Activated CD8-positive, alpha-beta memory T cell treated with anti-CD3 and anti-CD28 coated beads, Interleukin-2, amount 10 ng/mL, durations not matched to agents 7 days and 5 days (primary cell): ENCODE measurements at regions not wholly inside any gene's neighbourhood (a gene's known extent, or its start where the extent isn't known, plus 50 kb on each side); places are given as distances from the start of the nearest gene placed in this dataset.
A peak's percentile ranks its signal among the peaks of the same experiment; 100 is the strongest.

Source experiments
- ATAC-seq: fragments of 150-1000 bp; cut with Tn5 transposase; one replicate; pipeline ENCODE4 v1.10.0; 2021; ENCODE audit warnings: moderate library complexity
- CTCF ChIA-PET: fragments of 350-600 bp; sonication (Branson Sonifier 250); formaldehyde crosslinking; loops from one replicate; lab custom pipeline; 2021; ENCODE audit warnings: antibody characterized with exemption; lab: Charles Lee
- DNase-seq: peaks from one replicate; pipeline ENCODE4 v3.0.0-alpha.2; 2020
- H3K27ac Mint-ChIP-seq: one replicate; pipeline ENCODE4 v1.8.0; 2021; ENCODE audit warnings: mild to moderate bottlenecking, mixed read lengths
- H3K27me3 Mint-ChIP-seq: one replicate; pipeline ENCODE4 v1.8.0; 2021; ENCODE audit warnings: mixed read lengths
- H3K36me3 Mint-ChIP-seq: one replicate; pipeline ENCODE4 v1.8.0; 2021; ENCODE audit warnings: mild to moderate bottlenecking, mixed read lengths
- H3K4me1 Mint-ChIP-seq: one replicate; pipeline ENCODE4 v1.8.0; 2021; ENCODE audit warnings: mixed read lengths
- H3K4me3 Mint-ChIP-seq: one replicate; pipeline ENCODE4 v1.8.0; 2021; ENCODE audit warnings: mild to moderate bottlenecking, moderate library complexity, mixed read lengths
- H3K9me3 Mint-ChIP-seq: one replicate; pipeline ENCODE4 v1.8.0; 2022; ENCODE audit warnings: low read depth, mixed read lengths

- Mint-ChIP-seq H3K9me3 (peaks cover 6% of the 10 kb centered on the region), H3K27me3 (peaks cover 3% of the 10 kb centered on the region), H3K36me3 (no peaks in the 10 kb centered on the region), H3K4me3 (no peak overlapping the region), H3K27ac (no peak overlapping the region), H3K4me1 (no peaks in the 10 kb centered on the region)
- peak; percentile 63 for DNase-seq
- ATAC-seq: peak; percentile 66
- CTCF ChIA-PET: interaction anchor here (1.0 to 1.5 kb wide), 2 partner anchors 45 to 127 kb away, joined by 3 to 5 read pairs; no protein-coding TSS in a partner anchor
Measured at GRCh38 chr20:63056236-63057170, 49.7 kb upstream of the BHLHE23 start.
